Fibroblast of skin of left quadriceps (primary cell): ENCODE measurements at regions not wholly inside any gene's neighbourhood (a gene's known extent, or its start where the extent isn't known, plus 50 kb on each side); places are given as distances from the start of the nearest gene placed in this dataset.

Source experiments
- DNase-seq, 2 experiments: peaks; one replicate each; pipeline ENCODE4 v3.0.0-alpha.2; 2013; ENCODE audit warnings: low read depth in 2 of 2

GRCh38 chr4:89364541-89364940 is 56.9 kb upstream of the GPRIN3 start:
- no peak for DNase-seq

DNA sequence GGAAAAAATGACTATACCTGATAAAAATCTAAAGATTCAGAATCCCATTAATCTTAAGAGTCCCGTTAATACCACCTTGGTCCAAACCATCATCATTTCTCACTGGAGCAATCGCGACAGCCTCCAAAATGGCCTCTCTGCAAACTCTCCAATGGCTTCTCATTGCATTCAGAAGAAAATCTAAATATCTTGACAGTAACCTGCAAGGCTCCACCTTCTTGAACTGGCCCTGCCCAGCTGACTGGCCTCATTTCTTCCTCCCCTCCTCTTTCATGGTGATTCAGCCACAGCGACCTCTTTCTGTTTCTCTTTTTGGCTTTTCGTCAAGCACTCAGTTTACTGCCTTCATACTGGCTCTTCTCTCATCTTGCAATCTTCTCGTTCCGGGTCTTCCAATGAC is 56.2 kb upstream of the GPRIN3 start:
- no peak for DNase-seq

DNA sequence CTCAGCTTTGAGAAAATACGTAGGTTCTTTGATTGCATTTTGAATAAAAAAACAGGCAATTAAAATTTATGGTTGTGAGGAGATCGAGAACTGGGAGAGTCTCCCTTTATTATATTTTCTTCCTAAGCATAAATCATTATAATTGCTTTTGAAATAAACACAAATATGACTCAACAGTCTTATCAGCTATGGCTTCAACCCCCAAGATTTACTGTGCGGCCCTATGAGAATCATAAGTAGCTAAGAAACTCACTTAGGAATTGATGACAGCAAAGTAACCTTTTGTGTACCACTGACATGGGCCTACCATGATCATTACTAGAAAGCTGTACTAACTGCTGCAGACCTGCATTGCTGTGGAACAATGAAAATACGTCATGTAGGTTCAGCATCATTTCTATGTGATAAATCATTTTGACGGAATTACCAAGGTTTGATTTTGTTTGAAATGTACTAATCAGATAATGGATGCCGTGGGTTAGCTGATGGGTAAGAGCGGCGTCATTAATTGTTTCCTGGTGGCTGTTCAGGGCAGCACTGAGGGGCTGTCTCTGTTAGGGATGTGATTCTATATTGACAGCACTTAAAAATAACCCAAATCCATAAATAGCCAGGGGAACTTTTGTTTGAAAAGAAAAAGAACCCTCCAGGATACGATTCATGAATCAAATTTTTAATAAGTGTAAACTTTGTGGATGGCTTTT is 51.5 kb upstream of the GPRIN3 start:
- no peak for DNase-seq

- DNase-seq, result no peak
Measured at GRCh38 chr4:89357787-89358186, 50.2 kb upstream of the GPRIN3 start.
